ENCODE measurements at regions not wholly inside any gene's neighbourhood (a gene's known extent, or its start where the extent isn't known, plus 50 kb on each side); places are given as distances from the start of the nearest gene placed in this dataset.

GRCh38 chrY:8489880-8490630 is 847.2 kb upstream of the TSPY4 start:
- Histone ChIP-seq H3K9me3 (no peaks in the 10 kb centered on the region), H3K27ac (no peak overlapping the region), H3K27me3 (ENCODE audit: low read depth) (no peaks in the 10 kb centered on the region), H3K36me3 (no peaks in the 10 kb centered on the region), H3K4me1 (no peaks in the 10 kb centered on the region), H3K4me3 (no peak overlapping the region)
- DNase-seq, result no peak
- ATAC-seq, result no peak
- no peak for TF ChIP-seq CTCF (IDR thresholded peaks at IDR 0.05)
- intact Hi-C loops (cut with DNase I), result no loop called here

GRCh38 chrY:8494396-8494795 is 842.9 kb upstream of the TSPY4 start:
- H3K27ac ChIP-seq, result no peak overlapping the region
- H3K4me3 ChIP-seq, result no peak overlapping the region
- H3K27me3 ChIP-seq (ENCODE audit: low read depth), result no peaks in the 10 kb centered on the region
- ATAC-seq, result no peak
- H3K36me3 ChIP-seq, result no peaks in the 10 kb centered on the region
- TF ChIP-seq CTCF (IDR thresholded peaks at IDR 0.05), result no peak
- DNase-seq, result no peak
- no peaks in the 10 kb centered on the region for H3K9me3 ChIP-seq
- intact Hi-C loops (cut with DNase I), result no loop called here
- H3K4me1 ChIP-seq, result no peaks in the 10 kb centered on the region

- Histone ChIP-seq H3K36me3 (no peaks in the 10 kb centered on the region), H3K4me1 (no peaks in the 10 kb centered on the region), H3K4me3 (no peak overlapping the region), H3K27me3 (ENCODE audit: low read depth) (no peaks in the 10 kb centered on the region), H3K9me3 (no peaks in the 10 kb centered on the region), H3K27ac (no peak overlapping the region)
- DNase-seq (no peak), ATAC-seq (no peak)
- intact Hi-C loops (cut with DNase I), result no loop called here
- TF ChIP-seq CTCF (IDR thresholded peaks at IDR 0.05), result no peak
Measured at GRCh38 chrY:8495243-8495642, 842.0 kb upstream of the TSPY4 start.

- no peak overlapping the region for H3K27ac ChIP-seq
- H3K4me3 ChIP-seq, result no peak overlapping the region
- H3K36me3 ChIP-seq, result no peaks in the 10 kb centered on the region
- DNase-seq (no peak), ATAC-seq (no peak)
- H3K4me1 ChIP-seq, result no peaks in the 10 kb centered on the region
- H3K9me3 ChIP-seq, result no peaks in the 10 kb centered on the region
- no peaks in the 10 kb centered on the region for H3K27me3 ChIP-seq (ENCODE audit: low read depth)
- TF ChIP-seq CTCF (IDR thresholded peaks at IDR 0.05), result no peak
- intact Hi-C loops (cut with DNase I), result no loop called here
Measured at GRCh38 chrY:8500888-8501287, 836.4 kb upstream of the TSPY4 start.

- H3K36me3 ChIP-seq, result no peaks in the 10 kb centered on the region
- H3K27ac ChIP-seq, result no peak overlapping the region
- DNase-seq (no peak), ATAC-seq (no peak)
- H3K27me3 ChIP-seq (ENCODE audit: low read depth), result no peaks in the 10 kb centered on the region
- H3K4me1 ChIP-seq, result no peaks in the 10 kb centered on the region
- H3K9me3 ChIP-seq, result no peaks in the 10 kb centered on the region
- H3K4me3 ChIP-seq, result no peak overlapping the region
- no peak for TF ChIP-seq CTCF (IDR thresholded peaks at IDR 0.05)
- intact Hi-C loops (cut with DNase I), result no loop called here
Measured at GRCh38 chrY:8533468-8533867, 803.8 kb upstream of the TSPY4 start.
